Heart right ventricle (tissue), 16 donors: ENCODE measurements at regions not wholly inside any gene's neighbourhood (a gene's known extent, or its start where the extent isn't known, plus 50 kb on each side); places are given as distances from the start of the nearest gene placed in this dataset.

Experiments
- ATAC-seq, 8 donors: fragments of 200-7000 bp; cut with Tn5 transposase; one replicate each; pipeline ENCODE4 v1.9.1; 2020; ENCODE audit warnings: mild to moderate bottlenecking in 8 of 8, moderate library complexity in 8 of 8, moderate number of reproducible peaks in 1 of 8
- DNase-seq, 2 donors: peaks; one replicate each; pipeline ENCODE4 v3.0.0-alpha.2; 2020
- H3K27ac ChIP-seq, 10 donors: fragments of 200-600 bp; sonication (generic) in 2 of 10; one replicate each; pipeline versions ENCODE4 v1.5.0 to v1.8.0; 2020 to 2022; ENCODE audit warnings: mild to moderate bottlenecking in 3 of 10
- H3K27me3 ChIP-seq, 7 donors: fragments of 200-600 bp; one replicate each; pipeline ENCODE4 v1.8.0; 2021 to 2022; ENCODE audit warnings: mild to moderate bottlenecking in 2 of 7
- H3K36me3 ChIP-seq, 9 donors: fragments of 200-600 bp; sonication (generic) in 1 of 9; one replicate each; pipeline versions ENCODE4 v1.5.0 to v1.8.0; 2020 to 2022; ENCODE audit warnings: mild to moderate bottlenecking in 2 of 9
- H3K4me1 ChIP-seq, 9 donors: fragments of 200-600 bp; sonication (generic) in 1 of 9; one replicate each; pipeline versions ENCODE4 v1.5.0 to v1.8.0; 2020 to 2022; ENCODE audit warnings: mild to moderate bottlenecking in 4 of 9
- H3K4me3 ChIP-seq, 10 donors: fragments of 200-600 bp; sonication (generic) in 2 of 10; one replicate each; pipeline versions ENCODE4 v1.5.0 to v1.8.0; 2020 to 2022; ENCODE audit warnings: mild to moderate bottlenecking in 7 of 10, moderate library complexity in 2 of 10
- H3K9me3 ChIP-seq, 11 donors: fragments of 200-600 bp in 10 of 11; sonication (generic) in 2 of 11; one replicate each; pipeline versions ENCODE4 v1.5.0 to v1.8.0; 2013 to 2022; ENCODE audit warnings: mild to moderate bottlenecking in 2 of 11, control low read depth in 1 of 11, moderate library complexity in 1 of 11
- CTCF ChIP-seq, 9 donors: fragments of 200-600 bp; sonication (generic) in 2 of 9; IDR thresholded peaks; one replicate each; pipeline versions ENCODE4 v1.5.0 to v1.8.0; 2021 to 2022; ENCODE audit warnings: antibody characterized with exemption in 9 of 9, mild to moderate bottlenecking in 5 of 9, moderate library complexity in 1 of 9
- WGBS, 2 donors: extraction: QIAGEN DNeasy Blood & Tissue Kit; methylation state at CpG; one replicate each; pipeline ENCODE4 v1.1.7; 2013; ENCODE audit warnings: inconsistent platforms in 1 of 2; 5-methylcytosine and 5-hydroxymethylcytosine counted together
- intact Hi-C, 10 donors: fragments of 100-400 bp; cut with DNase I; formaldehyde crosslinking; loops; one replicate each; pipeline versions ENCODE4 v1.11.1 to v1.14.2; 2022
- donor health status: Arrhythmogenic right ventricular cardiomyopathy.
- donor health status: ischemic (EF 13 %, LVEDD 7.1; RV severe dilation, severe dysfunction).
- donor health status: healthy with polysubstance abuse.
- donor health status: DM: no; HTN: yes; CAD: no.
- donor health status: DM: no; HTN: no; CAD: no.
- donor health status: ischemic (EF 25% LVEDD 6.9; RV normal size, moderate dysfunction).
- donor health status: ischemic (EF 25% LVEDD 5.7; RV mildly dilated, moderate dysfunction).
- donor health status: healthy.
- donor health status: DM: yes; HTN: yes; CAD: no.
- donor health status: Ischemic cardiomyopathy.
- donor health status: ischemic (EF 35%, LVEDD 5.7; RV mildly dilated, moderate dysfunction).
- donor health status: nonischemic (EF 11% LVEDD 7.7; RV severe dilation, severe dysfunction).
- donor health status: DM: yes; HTN: yes; CAD: no.
- donor health status: PGD.
- donor health status: ischemic (EF 29% LVEDD 5.4; RV normal size, mild dysfunction).
- donor health status: nonischemic (EF 23%, LVEDD 6.1; RV moderate dilation, normal function).

- no peaks in the 10 kb centered on the region for H3K36me3 ChIP-seq
- H3K27me3 ChIP-seq: no peaks in the 10 kb centered on the region
- H3K4me3 ChIP-seq: no peak overlapping the region
- H3K4me1 ChIP-seq: no peaks in the 10 kb centered on the region
- WGBS, 2 donors: 65 to 68% methylated on average over 6 of the region's 6 CpGs
- H3K9me3 ChIP-seq: peaks cover 0 to 9% (median 0%) of the 10 kb centered on the region in 11 donors
- ATAC-seq (no peak), DNase-seq (no peak)
- H3K27ac ChIP-seq: no peak overlapping the region
- TF ChIP-seq CTCF (IDR thresholded peaks at IDR 0.05): no peak
- intact Hi-C loops: no loop called here
Observed at GRCh38 chr4:186887291-186887700, 163.6 kb upstream of the FAT1 start.

GRCh38 chr4:186887752-186888151 lies 164.1 kb upstream of the FAT1 start:
- no peak overlapping the region for H3K27ac ChIP-seq
- no peak for DNase-seq
- H3K36me3 ChIP-seq: no peaks in the 10 kb centered on the region
- TF ChIP-seq CTCF (IDR thresholded peaks at IDR 0.05): no peak
- H3K9me3 ChIP-seq: peaks cover 0 to 9% (median 0%) of the 10 kb centered on the region in 11 donors
- H3K4me3 ChIP-seq: no peak overlapping the region
- no peak for ATAC-seq
- H3K4me1 ChIP-seq: no peaks in the 10 kb centered on the region
- intact Hi-C loops: no loop called here
- H3K27me3 ChIP-seq: no peaks in the 10 kb centered on the region
- 75% methylated on average over 6 of the region's 6 CpGs for WGBS, 2 donors

GRCh38 chr4:186889876-186890643 lies 166.4 kb upstream of the FAT1 start:
- no peak overlapping the region for H3K4me3 ChIP-seq
- H3K27ac ChIP-seq: no peak overlapping the region
- intact Hi-C loops: no loop called here
- peaks cover 0 to 9% (median 0%) of the 10 kb centered on the region in 11 donors for H3K9me3 ChIP-seq
- DNase-seq (no peak), ATAC-seq (no peak)
- TF ChIP-seq CTCF (IDR thresholded peaks at IDR 0.05): no peak
- no peaks in the 10 kb centered on the region for H3K4me1 ChIP-seq
- H3K27me3 ChIP-seq: no peaks in the 10 kb centered on the region
- H3K36me3 ChIP-seq: no peaks in the 10 kb centered on the region
- 94 to 95% methylated on average over 46 of the region's 46 CpGs for WGBS, 2 donors

GRCh38 chr4:186891859-186892486 lies 168.3 kb upstream of the FAT1 start:
- Histone ChIP-seq H3K27me3 (no peaks in the 10 kb centered on the region), H3K9me3 (peaks cover 0 to 9% (median 0%) of the 10 kb centered on the region in 11 donors), H3K27ac (no peak overlapping the region), H3K4me3 (no peak overlapping the region), H3K36me3 (no peaks in the 10 kb centered on the region), H3K4me1 (no peaks in the 10 kb centered on the region)
- intact Hi-C loops: no loop called here
- 73 to 81% methylated on average over 12 of the region's 12 CpGs for WGBS, 2 donors
- no peak for TF ChIP-seq CTCF (IDR thresholded peaks at IDR 0.05)
- DNase-seq (no peak), ATAC-seq (no peak)
